Erythroblast (primary cell): ENCODE measurements at regions not wholly inside any gene's neighbourhood (a gene's known extent, or its start where the extent isn't known, plus 50 kb on each side); places are given as distances from the start of the nearest gene placed in this dataset.

Source experiments
- GATA1 ChIP-seq: IDR thresholded peaks from 2 replicates; pipeline ENCODE4 v1.6.1; 2011; ENCODE audit warnings: low read depth, mild to moderate bottlenecking, control low read depth, low read length, moderate library complexity
- POLR2A ChIP-seq: IDR thresholded peaks from 2 replicates; pipeline ENCODE4 v1.6.1; 2011; ENCODE audit warnings: mild to moderate bottlenecking, low read length

DNA sequence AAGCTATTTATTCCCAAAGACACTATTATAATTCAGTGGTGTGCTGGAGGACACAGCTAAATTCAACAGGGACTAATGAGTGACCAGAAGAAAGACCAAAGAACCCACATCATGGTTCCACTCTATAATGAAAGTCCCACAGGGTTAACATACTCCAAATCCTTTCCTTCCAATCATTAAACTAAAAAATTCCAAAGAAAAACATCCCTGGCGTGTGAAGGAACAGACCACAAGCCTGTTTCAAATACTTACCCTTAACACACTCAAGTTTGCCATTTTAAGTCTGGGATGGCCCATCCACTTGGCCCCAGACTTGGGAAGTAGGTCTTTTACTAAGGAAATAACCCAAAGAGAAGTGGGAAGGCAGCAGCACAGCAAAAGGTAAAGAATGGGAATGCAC, 150.1 kb upstream of the CCDC150 start:
- TF ChIP-seq POLR2A (no peak), GATA1 (no peak)
